OCI-LY7 (cell line): ENCODE measurements at regions not wholly inside any gene's neighbourhood (a gene's known extent, or its start where the extent isn't known, plus 50 kb on each side); places are given as distances from the start of the nearest gene placed in this dataset.

Experiments used
- BruUV-seq: library from RNA; stranded (reverse); fragments of 400-500 nt; replicated peaks from 2 replicates; lab custom pipeline; 2021; lab: Mats Ljungman, UMichigan
- CTCF ChIA-PET: fragments of 300-600 bp; sonication (Branson Sonifier 250); formaldehyde crosslinking; loops from one replicate; lab custom pipeline; 2022; ENCODE audit warnings: antibody characterized with exemption; ENCODE audit not compliant: unreplicated experiment; lab: Charles Lee
- POLR2A ChIA-PET: fragments of 300-600 bp; sonication (Branson Sonifier 250); formaldehyde crosslinking; loops from one replicate; lab custom pipeline; 2022; ENCODE audit warnings: antibody characterized with exemption; lab: Charles Lee
- DNase-seq: peaks from one replicate; pipeline ENCODE4 v3.0.0-alpha.2; 2015; ENCODE audit warnings: low spot score
- H2AFZ ChIP-seq: fragments of 200-600 bp; sonication (generic), shearing (Covaris generic); 2 replicates; pipeline ENCODE4 v1.6.1; 2014; ENCODE audit warnings: mild to moderate bottlenecking, antibody characterized with exemption, low read length, moderate library complexity
- H3K27ac ChIP-seq: fragments of 200-600 bp; sonication (generic); 2 replicates; pipeline ENCODE4 v1.5.1; 2014; ENCODE audit warnings: mixed run types, low read depth, mild to moderate bottlenecking, moderate library complexity, low read length, inconsistent platforms; ENCODE audit not compliant: poor library complexity, severe bottlenecking
- H3K36me3 ChIP-seq: fragments of 200-600 bp; sonication (generic); 2 replicates; pipeline ENCODE4 v1.6.1; 2014; ENCODE audit warnings: mild to moderate bottlenecking, antibody characterized with exemption, low read length, moderate library complexity, mixed read lengths; ENCODE audit not compliant: insufficient read depth
- H3K4me1 ChIP-seq: fragments of 200-600 bp; sonication (generic); 2 replicates; pipeline ENCODE4 v1.5.1; 2014; ENCODE audit warnings: mild to moderate bottlenecking, low read length; ENCODE audit not compliant: insufficient read depth, poor library complexity, severe bottlenecking
- H3K4me2 ChIP-seq: fragments of 200-600 bp; sonication (generic); 2 replicates; pipeline ENCODE4 v1.6.1; 2014; ENCODE audit warnings: mild to moderate bottlenecking, low read length
- H3K4me3 ChIP-seq: fragments of 200-600 bp; sonication (generic); 2 replicates; pipeline ENCODE4 v1.5.1; 2014; ENCODE audit warnings: mild to moderate bottlenecking, low read depth, low read length; ENCODE audit not compliant: poor library complexity, severe bottlenecking
- H3K79me2 ChIP-seq: fragments of 200-600 bp; sonication (generic); 2 replicates; pipeline ENCODE4 v1.6.1; 2016; ENCODE audit warnings: low read depth, mild to moderate bottlenecking, low read length, moderate library complexity, mixed read lengths; ENCODE audit not compliant: insufficient read depth
- H3K9me2 ChIP-seq: fragments of 200-600 bp; sonication (generic); 2 replicates; pipeline ENCODE4 v1.6.1; 2016; ENCODE audit warnings: mild to moderate bottlenecking, low read length, mixed read lengths; ENCODE audit not compliant: insufficient read depth
- H3K9me3 ChIP-seq: fragments of 200-600 bp; sonication (generic); 2 replicates; pipeline ENCODE4 v1.6.1; 2014; ENCODE audit warnings: mild to moderate bottlenecking, mixed run types, low read length, mixed read lengths
- H4K20me1 ChIP-seq: fragments of 200-600 bp; sonication (generic); 2 replicates; pipeline ENCODE4 v1.6.1; 2014; ENCODE audit warnings: mild to moderate bottlenecking, antibody characterized with exemption, low read length, moderate library complexity, mixed read lengths; ENCODE audit not compliant: insufficient read depth
- EZH2phosphoT487 ChIP-seq: fragments of 200-600 bp; sonication (generic); IDR thresholded peaks from 2 replicates; pipeline ENCODE4 v1.6.1; 2018; ENCODE audit warnings: low read depth, borderline replicate concordance, mild to moderate bottlenecking, mixed run types, antibody characterized with exemption, low read length, moderate library complexity, mixed read lengths
- intact Hi-C: fragments of 100-400 bp; cut with micrococcal nuclease; formaldehyde crosslinking; loops from one replicate; pipeline ENCODE4 v1.10.0; 2022; ENCODE audit not compliant: unreplicated experiment
- TF ChIP-seq, protein P1 (sequence below): fragments of 200-600 bp; sonication (generic); conservative IDR thresholded peaks from 2 replicates; pipeline ENCODE4 v1.5.1; 2014; ENCODE audit warnings: mild to moderate bottlenecking, antibody characterized with exemption, low read length, moderate library complexity, mixed read lengths

DNA sequence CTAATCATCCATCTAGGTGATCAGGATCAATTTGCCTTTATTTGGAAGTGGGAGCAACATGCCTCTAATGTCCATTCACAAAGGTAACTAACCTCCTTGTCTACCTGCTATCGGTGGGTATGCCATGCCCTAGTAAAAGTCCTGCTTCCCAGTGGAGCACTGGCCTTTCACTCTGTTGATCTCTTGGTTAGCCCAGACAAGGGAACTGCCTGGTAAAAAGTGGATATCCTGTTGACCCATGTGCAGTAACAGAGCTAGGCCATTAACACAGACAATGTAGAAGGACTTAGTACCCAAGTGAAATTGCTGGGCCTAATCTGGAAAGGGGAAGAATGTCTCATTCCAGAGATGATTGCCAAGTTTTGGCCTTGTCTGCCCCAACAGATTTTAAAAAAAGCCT, 171.5 kb upstream of the CSNK1A1L start:
- Histone ChIP-seq H3K4me2 (no peak overlapping the region), H3K4me3 (no peak overlapping the region), H3K9me2 (no peaks in the 10 kb centered on the region), H3K79me2 (no peaks in the 10 kb centered on the region), H3K9me3 (no peaks in the 10 kb centered on the region), H3K27ac (no peak overlapping the region), H4K20me1 (no peaks in the 10 kb centered on the region), H3K36me3 (no peaks in the 10 kb centered on the region), H2AFZ (no peak overlapping the region), H3K4me1 (no peaks in the 10 kb centered on the region)
- POLR2A ChIA-PET, result no interaction called here
- CTCF ChIA-PET, result no interaction called here
- intact Hi-C loops, result no loop called here
- DNase-seq, result no peak
- TF ChIP-seq, protein P1, sequence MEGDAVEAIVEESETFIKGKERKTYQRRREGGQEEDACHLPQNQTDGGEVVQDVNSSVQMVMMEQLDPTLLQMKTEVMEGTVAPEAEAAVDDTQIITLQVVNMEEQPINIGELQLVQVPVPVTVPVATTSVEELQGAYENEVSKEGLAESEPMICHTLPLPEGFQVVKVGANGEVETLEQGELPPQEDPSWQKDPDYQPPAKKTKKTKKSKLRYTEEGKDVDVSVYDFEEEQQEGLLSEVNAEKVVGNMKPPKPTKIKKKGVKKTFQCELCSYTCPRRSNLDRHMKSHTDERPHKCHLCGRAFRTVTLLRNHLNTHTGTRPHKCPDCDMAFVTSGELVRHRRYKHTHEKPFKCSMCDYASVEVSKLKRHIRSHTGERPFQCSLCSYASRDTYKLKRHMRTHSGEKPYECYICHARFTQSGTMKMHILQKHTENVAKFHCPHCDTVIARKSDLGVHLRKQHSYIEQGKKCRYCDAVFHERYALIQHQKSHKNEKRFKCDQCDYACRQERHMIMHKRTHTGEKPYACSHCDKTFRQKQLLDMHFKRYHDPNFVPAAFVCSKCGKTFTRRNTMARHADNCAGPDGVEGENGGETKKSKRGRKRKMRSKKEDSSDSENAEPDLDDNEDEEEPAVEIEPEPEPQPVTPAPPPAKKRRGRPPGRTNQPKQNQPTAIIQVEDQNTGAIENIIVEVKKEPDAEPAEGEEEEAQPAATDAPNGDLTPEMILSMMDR, result no peak
- no peak for TF ChIP-seq EZH2phosphoT487
- BruUV-seq, result no TSS peak

DNA sequence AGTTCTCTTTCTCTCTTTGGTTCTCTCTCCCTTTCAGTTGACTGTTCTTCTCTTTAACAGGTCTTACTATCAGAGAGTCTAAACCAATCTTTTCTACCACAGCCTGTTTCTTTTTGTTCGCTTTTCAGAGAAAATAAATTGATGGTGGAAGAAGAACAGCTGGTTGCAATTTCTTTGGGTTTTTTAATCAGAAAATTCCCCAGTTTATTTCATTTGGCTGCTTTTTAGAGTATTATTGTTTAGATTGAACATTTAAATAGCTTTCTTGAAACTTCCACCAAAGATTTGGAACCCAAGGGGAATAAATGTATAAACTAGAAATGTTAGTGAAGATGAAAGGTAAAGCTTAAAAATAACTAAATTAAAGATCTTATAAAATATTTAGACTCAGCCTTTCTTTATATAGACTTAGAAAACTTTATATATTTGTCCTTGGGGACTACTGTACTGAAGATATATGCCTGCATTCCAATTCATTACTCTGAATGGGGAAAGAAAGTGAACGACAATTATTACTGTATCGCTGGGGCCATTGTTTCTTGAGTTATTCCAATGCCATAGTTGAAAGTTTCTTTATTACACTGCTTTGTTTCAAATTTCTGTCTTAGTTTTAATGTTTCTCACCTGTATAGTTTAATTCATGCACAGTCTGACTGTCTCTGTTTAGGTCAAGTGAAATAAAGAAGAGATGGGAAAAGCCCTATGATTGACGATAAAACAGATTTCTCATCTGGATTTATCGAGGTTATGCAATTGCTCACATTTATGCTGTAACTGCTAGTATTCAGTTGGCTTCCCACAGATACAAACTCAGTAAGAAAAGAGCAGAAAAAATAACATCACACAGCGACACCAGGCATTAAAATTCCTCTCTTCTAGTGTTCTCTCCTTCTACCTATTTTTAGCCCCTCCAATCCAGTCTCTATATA, 169.4 kb upstream of the CSNK1A1L start:
- POLR2A ChIA-PET, result interaction anchor here (1.3 kb wide), 1 partner anchor 19 kb away, joined by 5 read pairs; no protein-coding TSS in a partner anchor
- CTCF ChIA-PET, result no interaction called here
- DNase-seq, result no peak
- Histone ChIP-seq H3K9me2 (no peaks in the 10 kb centered on the region), H4K20me1 (no peaks in the 10 kb centered on the region), H3K9me3 (no peaks in the 10 kb centered on the region), H3K4me2 (no peak overlapping the region), H2AFZ (no peak overlapping the region), H3K4me3 (no peak overlapping the region), H3K79me2 (no peaks in the 10 kb centered on the region), H3K36me3 (no peaks in the 10 kb centered on the region), H3K4me1 (no peaks in the 10 kb centered on the region), H3K27ac (no peak overlapping the region)
- TF ChIP-seq, protein P1, result no peak
- no TSS peak for BruUV-seq
- intact Hi-C loops, result no loop called here

GRCh38 chr13:37273836-37274235, 168.4 kb upstream of the CSNK1A1L start:
- ChIA-PET POLR2A (interaction anchor here (0.6 to 1.3 kb wide), 2 partner anchors 20 to 186 kb away, joined by 3 to 5 read pairs; no protein-coding TSS in a partner anchor), CTCF (no interaction called here)
- BruUV-seq, result no TSS peak
- no peak overlapping the region for H3K4me2 ChIP-seq
- no peaks in the 10 kb centered on the region for H3K9me3 ChIP-seq
- H3K9me2 ChIP-seq, result no peaks in the 10 kb centered on the region
- H3K79me2 ChIP-seq, result no peaks in the 10 kb centered on the region
- no peak for DNase-seq
- no peak overlapping the region for H3K4me3 ChIP-seq
- H2AFZ ChIP-seq, result no peak overlapping the region
- no peaks in the 10 kb centered on the region for H3K36me3 ChIP-seq
- no peaks in the 10 kb centered on the region for H3K4me1 ChIP-seq
- intact Hi-C loops, result no loop called here
- no peak overlapping the region for H3K27ac ChIP-seq
- TF ChIP-seq, protein P1, result no peak
- no peak for TF ChIP-seq EZH2phosphoT487
- no peaks in the 10 kb centered on the region for H4K20me1 ChIP-seq
